Stimulated activated CD4-positive, alpha-beta T cell treated with anti-CD3 and anti-CD28 coated beads, TNF-alpha, amount 100 ng/mL, for 1 hour (primary cell): ENCODE measurements at regions not wholly inside any gene's neighbourhood (a gene's known extent, or its start where the extent isn't known, plus 50 kb on each side); places are given as distances from the start of the nearest gene placed in this dataset.

ENCODE experiments used
- DNase-seq, 3 donors: peaks; one replicate each; pipeline ENCODE4 v3.0.0-alpha.2; 2020; ENCODE audit warnings: low read depth in 3 of 3, low spot score in 1 of 3

DNA sequence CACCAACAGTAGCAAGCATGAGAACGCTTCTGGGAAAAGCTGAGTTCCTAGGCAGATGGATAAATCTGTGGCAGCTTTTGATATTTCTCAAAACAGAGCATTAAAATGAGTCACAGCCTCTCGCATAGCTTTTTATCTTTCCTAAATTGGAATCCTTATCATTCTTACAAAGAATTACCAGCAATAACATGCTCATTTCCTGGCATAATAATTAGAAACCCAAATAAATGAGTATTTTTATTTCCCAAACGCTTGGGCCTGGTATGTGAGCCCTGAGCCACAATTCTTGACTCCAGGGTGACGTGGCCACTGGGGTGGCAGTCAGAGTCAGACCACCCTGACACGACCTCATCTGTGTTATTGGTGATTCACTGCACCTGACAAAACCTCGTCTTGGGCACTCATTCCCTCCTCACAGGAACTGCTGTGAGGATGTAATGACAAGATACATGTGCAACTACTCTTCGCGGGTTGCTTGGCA is 210.7 kb downstream of the ARL4C start:
- no peak for DNase-seq

DNA sequence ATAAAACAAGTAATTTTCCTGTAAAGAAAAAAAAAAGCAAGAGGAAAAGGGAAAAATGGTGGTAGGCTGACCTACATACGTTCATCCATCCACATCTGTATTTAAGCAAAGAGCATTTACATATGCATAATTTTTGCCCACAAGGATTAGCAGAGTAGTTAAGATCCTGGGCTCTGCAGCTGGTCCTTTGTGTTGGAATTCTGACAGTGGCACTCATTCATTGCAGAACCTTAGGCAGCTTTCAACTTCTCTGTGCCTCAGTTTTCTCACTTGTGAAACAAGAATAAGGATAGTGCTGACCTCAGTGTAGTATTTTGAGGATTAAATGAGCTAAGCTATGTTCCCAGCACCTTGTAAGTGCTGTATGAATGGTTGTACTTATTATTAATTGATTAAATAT is 211.3 kb downstream of the ARL4C start:
- DNase-seq, result no peak

DNA sequence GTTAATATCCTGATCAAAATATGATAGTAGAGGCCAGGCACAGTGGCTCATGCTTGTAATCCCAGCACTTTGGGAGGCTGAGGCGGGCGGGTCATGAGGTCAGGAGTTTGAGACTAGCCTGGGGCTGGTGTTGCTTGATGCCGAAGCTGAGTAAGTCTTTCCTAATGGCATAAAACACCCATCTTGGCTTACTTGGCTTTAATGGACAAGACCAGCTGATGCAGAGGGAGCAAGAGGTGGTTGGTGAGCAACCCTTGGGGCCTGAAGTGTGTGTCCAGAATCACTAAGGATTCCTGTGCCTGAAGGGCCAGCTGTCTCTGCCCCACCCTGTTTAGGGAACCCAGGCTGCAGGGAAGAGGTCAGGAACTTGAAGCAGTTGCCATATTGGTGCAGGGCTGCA is 217.2 kb downstream of the ARL4C start:
- no peak for DNase-seq

DNA sequence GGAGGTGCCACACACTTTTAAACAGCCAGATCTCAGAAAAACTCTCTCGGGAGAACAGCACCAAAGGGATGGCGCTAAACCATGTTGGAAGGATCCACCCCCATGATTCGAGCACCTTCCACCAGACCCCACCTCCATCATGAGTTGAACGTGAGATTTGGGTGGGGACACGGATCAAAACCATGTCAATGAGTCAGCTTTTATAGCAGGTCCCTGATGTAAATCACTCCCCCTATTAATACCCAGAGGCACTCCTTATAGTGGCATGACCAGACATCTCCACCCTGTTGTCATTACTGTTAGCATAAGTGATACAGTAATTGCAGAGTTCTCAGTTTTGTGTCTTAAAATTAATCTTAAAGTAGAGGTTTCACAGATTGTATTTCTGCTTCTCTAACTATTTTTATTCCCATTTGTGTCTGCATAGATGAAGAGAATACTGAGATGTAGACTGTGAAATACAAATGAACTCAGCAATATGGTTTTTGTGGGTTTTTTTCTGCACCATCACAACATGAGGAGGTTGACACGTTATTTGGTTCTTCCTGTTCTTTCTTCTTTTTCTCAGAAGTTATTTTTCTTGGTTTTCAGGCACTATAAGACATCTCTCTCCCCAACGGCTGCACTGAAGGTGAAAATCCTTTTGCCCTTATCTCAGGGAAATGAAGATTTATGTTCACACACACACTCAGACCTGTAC is 218.2 kb downstream of the ARL4C start:
- no peak for DNase-seq

DNA sequence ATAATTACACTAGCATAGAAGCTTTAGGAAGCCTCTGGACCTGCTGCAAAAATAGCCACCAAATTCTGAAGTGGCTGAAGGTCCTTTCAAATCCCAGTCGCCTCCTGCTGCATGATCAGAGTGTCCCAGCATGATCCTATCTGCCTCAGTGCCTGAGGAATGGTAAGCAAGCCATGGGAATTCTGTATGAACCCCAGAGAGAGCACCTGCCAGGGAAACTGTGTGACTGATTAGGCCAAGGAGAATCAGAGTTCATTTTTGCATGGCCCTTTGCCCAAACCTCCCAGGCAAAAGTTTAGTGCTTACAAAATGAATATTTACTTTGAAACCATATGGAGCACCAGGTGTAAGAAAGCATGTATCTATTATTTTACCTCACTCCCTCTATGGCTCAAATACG is 221.4 kb downstream of the ARL4C start:
- DNase-seq, result no peak

DNA sequence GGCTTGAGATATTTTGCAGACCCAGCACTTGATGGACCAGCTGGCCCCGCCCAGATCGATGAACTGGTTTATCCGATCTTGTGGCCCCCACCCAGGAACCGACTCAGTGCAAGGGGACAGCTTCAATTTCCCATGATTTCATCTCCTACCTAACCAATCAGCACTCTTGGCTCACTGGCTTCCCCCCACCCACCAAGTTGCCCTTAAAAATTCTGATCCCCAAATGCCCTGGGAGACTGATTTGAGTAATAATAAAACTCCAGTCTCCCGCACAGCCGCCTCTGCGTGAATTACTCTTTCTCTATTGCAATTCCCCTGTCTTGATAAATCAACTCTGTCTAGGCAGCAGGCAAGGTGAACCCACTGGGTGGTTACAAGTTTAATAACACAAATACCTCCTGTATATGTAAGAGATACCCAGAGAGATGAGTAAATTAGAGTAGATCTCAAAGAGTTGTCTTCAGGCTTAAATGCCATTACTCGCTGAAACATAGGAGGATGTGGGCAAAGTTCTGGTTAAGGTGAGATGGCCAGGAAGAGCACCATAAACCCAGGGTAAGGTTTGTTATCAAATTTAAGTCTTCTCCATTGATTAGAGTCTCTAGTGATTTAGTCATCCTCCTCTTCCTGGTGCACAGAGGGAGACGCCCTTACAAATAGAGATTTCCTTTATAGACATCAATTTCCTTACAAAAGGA is 222.8 kb downstream of the ARL4C start:
- no peak for DNase-seq

DNA sequence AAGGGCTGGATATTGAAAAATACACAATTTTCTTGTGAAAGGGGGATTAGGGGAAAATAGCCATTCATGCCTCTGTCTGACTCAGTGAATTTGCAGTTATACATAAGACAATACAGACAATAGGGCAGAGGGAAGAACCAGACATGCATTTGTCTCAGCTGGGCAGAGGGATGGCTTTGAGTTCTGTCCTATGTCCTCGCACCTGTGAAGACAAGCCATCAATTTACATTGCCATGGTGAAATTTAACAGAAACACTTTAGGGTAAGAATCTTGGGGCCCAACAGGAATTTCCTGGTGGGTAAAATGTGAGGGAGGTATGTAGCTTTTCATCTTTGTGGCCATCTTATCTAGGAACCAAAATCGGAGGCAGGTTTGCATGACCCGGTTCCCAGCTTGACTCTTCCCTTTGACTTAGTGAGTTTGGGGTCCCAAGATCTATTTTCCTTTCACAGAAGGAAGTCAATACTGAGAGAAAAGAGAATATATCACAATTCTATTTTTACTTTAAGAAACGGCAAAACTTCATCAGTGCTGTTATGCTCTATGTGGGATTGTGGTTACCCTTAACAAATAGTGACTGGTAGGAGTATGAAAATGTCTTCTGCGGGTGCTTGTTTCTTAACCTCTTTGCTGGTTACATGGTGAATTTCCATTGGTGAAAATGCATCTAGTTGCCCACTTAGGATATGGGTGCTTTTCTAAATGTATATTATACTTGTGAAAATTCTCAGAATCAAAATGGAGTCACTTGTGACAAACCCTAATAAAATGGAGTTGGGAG is 221.8 kb downstream of the SPP2 start:
- DNase-seq, result no peak

DNA sequence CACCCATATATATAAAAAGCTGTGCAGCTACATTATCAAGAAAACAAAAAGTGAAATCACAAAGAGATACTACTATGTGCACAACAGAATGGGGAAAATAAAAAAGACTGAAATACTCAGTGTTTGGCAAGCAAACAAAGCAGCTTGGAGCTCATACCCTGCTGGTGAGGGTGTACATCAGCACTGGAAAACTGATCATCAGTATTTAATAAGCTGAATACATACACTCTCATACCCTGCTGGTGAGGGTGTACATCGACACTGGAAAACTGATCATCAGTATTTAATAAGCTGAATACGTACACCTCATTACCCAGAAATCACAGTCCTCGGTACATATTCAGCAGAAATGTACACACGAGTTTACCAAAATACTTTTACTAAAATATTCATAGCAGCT is 220.8 kb downstream of the SPP2 start:
- no peak for DNase-seq

DNA sequence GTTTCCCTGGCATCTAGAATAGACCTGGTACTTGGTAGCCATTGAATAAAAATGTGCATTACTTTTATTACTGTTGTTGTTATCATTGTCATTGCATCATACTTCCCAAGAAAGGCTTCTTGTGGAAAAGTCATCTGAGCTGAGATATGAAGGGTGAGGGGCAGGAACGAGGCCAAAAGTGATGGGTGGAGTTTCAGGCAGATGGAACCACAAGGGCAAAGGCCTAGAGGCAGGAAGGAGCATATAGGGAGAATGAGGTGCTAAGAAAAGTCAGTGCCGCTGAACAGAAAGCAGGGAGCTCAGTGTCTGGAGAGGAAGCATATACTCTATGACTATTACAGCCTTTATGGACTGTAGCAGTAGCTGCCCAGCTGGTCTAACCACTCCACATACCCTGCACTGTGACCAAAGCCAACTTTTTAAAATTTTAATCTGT is 219.3 kb downstream of the SPP2 start:
- DNase-seq, result no peak

DNA sequence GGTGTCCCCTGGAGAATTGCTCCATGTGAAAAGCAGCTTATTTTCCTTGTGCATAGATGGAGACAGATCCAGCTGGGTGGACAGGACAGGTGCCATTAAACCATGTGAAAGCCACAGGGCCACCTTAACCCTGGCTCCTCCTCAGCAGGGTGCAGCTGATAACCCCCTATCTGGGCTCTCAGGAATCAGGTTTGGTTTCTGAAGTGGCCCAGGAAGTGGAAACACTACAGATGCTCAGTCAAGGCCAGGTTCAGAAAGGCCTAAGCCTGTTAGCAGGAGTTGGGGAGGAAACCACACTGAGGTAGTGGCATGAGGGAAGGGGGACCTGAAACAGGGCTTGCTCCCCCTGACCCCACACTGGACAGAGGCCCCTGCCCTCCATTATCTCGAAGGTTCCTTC is 217.0 kb downstream of the SPP2 start:
- DNase-seq, result no peak

DNA sequence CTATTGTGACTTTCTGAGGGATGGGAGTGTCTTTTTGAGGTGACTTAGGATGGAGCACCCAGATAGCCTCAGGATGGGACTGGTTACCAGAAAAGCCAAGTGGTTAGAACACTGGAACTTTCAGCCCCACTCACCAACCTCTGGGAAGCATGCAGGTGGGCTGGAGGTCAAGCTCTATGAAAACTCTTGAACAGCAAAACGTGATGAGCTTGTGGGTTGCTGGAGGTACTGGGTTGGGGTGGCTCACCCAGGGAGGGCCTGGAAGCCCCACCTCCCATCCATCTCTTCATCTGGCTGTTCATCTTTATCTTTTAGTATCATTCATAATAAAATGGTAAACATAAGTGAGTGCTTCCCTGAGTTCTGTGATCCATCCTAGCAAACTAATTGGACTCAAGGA is 216.4 kb downstream of the SPP2 start:
- DNase-seq, result no peak

DNA sequence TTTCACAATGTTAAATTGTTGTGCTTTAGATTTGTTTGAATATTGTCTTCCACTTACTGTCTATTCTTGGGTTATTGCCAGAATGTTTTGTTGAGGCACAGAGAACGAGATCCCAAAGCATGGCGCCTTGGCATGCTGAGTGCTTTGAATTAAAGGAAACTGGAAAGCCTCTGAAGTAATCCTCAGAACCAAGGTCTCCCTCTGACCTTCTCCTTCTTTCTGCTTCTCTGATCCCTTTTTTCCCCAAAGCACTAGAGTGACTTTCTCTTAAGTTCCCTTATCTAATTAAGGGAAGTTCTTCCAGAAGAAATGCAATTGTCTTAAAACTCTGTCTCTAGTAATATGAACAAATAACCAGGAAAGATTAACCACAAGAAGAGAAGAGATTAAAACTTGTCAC is 214.7 kb downstream of the SPP2 start:
- DNase-seq, result no peak

DNA sequence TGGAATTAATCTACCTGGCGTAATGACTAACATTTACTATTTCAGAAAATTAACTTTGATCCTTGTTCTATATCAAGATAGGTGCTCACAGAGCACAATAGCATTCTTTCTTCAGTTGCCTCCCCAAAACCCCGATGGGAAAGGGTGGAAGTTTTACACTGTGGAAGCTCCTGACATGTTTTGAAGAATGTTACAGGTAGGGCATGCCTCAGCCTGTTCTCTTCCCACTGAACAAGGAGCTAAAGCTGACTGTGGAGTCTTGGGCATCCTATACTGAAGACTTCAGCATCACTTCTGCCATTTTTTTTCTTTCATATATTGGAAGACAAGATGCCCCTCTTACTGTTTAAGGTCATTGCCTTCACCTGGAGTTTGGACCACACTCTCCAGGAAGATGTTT is 211.2 kb downstream of the SPP2 start:
- DNase-seq, result no peak

DNA sequence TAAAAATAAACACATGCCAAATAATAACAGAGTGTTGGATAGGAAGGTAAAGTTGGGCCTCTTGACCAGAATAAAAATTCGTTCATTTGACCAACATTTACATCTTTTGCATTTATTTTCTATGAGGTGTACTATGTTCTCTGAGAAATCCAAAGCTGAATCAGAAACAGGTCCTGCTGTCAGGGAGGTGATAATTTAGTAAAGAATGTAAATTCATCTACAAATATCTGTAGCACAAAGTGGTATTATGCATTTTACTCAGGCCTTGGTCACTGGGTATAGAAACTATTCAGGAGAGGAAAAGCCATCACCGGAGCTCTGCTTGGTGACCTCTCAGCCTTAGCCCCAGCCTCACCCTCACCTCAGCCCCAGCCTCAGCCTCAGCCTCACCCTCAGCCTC is 208.9 kb downstream of the SPP2 start:
- DNase-seq, result no peak

DNA sequence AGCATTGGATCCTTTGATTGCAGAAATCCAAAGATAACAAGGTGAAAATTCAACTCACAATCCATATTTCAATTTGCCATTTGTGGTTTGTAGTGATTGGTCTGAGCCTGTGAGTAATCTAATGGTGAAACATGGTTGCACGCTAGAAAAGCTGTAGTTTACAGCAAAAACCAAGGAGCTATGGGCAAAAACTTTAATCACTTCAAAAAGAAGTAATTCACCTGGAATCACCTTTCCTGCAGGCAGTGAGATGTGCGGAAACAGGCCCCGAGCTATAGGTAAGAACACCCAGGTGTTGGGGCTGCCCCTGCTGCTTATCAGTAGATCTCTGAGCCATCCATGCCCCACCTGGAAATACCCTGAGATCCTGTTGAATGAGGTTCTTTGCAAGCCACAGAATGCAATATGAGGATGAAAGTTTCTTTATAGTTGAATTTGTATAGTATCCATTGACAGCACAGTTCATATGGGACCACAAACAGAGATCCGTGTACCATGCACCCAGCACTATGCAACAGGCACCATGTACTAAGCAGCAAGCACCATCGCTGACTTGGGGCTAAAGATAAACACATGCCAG is 208.2 kb downstream of the SPP2 start:
- DNase-seq, result no peak

DNA sequence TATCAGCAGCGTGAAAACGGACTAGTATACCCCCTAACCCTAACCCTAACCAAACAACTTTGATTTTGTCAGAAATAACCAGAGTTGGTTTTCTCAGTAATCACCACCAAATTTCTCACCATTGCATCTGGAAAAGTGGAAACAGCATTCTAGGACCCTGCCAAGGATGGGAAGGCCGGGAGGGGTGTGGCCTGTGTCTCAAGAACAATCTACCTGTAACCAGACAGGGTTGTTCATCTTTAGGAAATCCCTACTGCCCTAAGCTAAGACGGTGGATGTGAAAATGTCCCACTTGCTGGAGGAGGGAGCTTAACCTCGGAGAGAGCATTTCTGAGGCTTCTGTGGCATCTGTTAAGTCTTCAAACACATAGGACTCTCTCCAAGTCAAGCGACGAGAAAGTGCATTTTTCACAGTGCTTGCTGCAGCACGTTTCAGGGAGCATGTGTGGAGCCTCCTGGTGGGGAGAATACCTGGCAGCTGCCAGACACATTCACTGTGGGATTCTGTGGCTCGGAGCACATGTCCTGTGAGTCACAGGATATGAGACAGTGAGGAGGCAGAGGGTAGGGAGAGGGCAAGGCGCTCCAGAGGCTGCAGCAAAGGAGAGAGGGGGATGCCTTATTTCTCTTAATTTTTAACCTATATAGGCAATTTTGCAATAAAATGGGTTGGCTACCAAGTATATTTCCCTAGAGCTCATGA is 207.5 kb downstream of the SPP2 start:
- no peak for DNase-seq

DNA sequence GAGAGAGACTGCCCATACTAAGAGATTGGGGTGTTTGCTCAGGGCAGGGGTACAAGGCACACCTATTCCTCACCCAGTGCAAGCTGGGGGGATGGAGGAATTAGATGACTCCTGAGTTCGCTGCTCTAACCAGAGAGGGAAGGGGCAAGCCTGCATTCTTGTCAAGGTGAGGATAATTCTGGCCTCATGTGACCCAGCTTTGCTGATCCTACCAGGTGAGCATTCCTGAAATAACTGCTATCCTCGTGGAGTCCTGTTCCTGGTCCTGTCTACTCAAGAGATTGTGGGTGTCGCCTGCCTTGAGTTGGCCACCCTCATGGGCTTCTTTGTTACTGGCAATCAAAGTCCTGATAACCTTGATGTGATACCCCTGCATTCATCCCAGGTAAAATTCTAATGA is 206.0 kb downstream of the SPP2 start:
- no peak for DNase-seq

DNA sequence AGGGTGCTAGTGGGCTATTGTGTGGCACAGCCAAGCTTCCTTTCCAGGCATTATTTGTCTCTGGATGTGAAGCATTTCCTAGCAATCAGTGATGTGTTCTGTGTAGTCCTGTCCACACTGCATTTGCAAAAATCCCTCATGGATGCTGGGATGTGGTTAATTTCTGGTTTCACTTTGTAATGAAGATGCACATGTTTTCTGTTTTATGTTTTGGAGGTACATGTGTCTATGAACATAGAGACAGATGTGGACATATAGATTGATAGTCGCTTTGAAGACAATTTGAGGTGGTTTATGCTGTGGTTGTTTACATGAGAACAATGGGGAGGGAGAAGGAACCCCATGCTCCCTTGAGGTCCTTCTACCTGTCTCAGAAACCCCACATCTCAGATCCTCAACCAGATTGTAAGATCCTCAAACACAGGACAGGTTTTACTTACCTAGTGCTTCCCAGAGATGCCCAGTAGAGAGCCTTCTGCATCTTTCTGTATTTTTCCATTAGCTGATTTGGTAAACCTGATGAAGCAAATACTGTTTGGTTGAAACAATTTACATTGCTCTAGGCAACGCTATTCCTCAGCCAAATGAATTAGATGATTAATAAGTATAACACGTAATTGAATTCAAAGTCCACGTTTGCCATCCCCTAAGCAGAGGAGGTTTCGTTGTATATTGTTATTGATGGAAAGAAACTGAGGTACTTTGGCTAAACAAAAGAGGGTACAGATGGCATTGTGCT is 204.4 kb downstream of the SPP2 start:
- DNase-seq, result no peak

DNA sequence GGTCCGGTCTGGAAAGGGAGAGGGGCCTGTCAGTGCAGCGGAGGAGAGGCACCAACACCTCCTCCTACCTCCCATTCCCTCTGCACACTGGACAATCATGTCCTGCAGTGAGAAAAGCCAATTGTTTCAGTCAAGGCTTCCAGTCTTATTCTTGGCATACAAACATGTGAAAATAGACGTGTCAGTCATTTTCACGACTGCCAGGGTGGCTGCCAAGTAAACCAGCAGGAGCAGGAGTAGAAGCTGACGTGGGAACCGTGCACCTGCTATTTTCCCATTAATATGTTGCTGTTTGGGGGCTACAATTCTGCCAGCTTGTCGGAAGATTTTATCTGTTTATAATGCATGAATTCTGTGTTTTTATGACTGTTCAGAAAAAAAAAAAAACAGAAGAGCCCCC is 202.3 kb downstream of the SPP2 start:
- DNase-seq, result no peak
